ENCODE measurements at regions not wholly inside any gene's neighbourhood (a gene's known extent, or its start where the extent isn't known, plus 50 kb on each side); places are given as distances from the start of the nearest gene placed in this dataset.

GRCh38 chr9:16118043-16118442 lies 565.2 kb downstream of the CCDC171 start:
- TF ChIP-seq, protein P1, sequence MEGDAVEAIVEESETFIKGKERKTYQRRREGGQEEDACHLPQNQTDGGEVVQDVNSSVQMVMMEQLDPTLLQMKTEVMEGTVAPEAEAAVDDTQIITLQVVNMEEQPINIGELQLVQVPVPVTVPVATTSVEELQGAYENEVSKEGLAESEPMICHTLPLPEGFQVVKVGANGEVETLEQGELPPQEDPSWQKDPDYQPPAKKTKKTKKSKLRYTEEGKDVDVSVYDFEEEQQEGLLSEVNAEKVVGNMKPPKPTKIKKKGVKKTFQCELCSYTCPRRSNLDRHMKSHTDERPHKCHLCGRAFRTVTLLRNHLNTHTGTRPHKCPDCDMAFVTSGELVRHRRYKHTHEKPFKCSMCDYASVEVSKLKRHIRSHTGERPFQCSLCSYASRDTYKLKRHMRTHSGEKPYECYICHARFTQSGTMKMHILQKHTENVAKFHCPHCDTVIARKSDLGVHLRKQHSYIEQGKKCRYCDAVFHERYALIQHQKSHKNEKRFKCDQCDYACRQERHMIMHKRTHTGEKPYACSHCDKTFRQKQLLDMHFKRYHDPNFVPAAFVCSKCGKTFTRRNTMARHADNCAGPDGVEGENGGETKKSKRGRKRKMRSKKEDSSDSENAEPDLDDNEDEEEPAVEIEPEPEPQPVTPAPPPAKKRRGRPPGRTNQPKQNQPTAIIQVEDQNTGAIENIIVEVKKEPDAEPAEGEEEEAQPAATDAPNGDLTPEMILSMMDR (IDR thresholded peaks at IDR 0.05), result no peak
- TF ChIP-seq EZH2phosphoT487 (IDR thresholded peaks at IDR 0.05), result no peak
- TF ChIP-seq EZH2 (IDR thresholded peaks at IDR 0.05), result no peak
